Spleen (tissue), 7 donors: ENCODE measurements at regions not wholly inside any gene's neighbourhood (a gene's known extent, or its start where the extent isn't known, plus 50 kb on each side); places are given as distances from the start of the nearest gene placed in this dataset.

ENCODE experiments used
- POLR2A ChIP-seq, 3 donors: fragments of 450-650 bp; IDR thresholded peaks; one replicate each; pipeline ENCODE4 v1.5.1; 2017; ENCODE audit warnings: antibody characterized with exemption in 3 of 3, mild to moderate bottlenecking in 1 of 3
- POLR2AphosphoS5 ChIP-seq, 3 donors: sonication (generic); formaldehyde crosslinking; IDR thresholded peaks; one replicate each; pipeline ENCODE4 v1.5.1; 2017; ENCODE audit warnings: antibody characterized with exemption in 3 of 3
- TF ChIP-seq, protein P1 (sequence below), 11 experiments: fragments of 200-600 bp in 7 of 11; fragments of 450-650 bp in 4 of 11; sonication (generic) in 4 of 11; IDR thresholded peaks in 8 of 11; conservative IDR thresholded peaks in 3 of 11; 1 replicate in 7 of 11; 2 replicates in 4 of 11; pipeline versions ENCODE4 v1.4.0 to v1.8.0; 2016 to 2021; ENCODE audit warnings: antibody characterized with exemption in 11 of 11, inconsistent platforms in 4 of 11, mild to moderate bottlenecking in 1 of 11
- donor health status: DM: no; HTN: no; CAD: no; lungs with moderate emphysema.
- donor health status: DM: no; HTN: no; CAD: no.
- donor health status: DM: no; HTN: no; CAD: no.

DNA sequence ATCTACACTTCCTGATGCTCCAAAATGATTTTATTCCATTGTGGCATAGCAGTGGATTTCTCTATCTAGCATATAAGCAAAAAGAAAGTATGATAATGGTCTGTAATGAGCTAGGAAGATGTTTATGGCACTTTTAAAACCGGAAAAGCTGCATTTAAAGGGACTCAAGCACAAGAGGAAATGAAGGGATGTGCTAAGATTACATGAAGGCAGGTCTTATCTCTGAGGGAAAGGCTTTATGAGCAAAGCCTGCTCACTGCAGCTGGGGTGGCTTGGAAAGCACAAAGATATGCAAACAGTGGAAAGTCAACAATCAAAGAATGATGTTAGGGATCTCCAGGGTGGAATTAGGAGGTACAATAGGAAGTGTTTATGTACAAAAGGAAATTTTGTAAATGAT lies 138.2 kb downstream of the TENT5A start:
- no peak for TF ChIP-seq POLR2A (IDR thresholded peaks at IDR 0.05)
- TF ChIP-seq, protein P1, sequence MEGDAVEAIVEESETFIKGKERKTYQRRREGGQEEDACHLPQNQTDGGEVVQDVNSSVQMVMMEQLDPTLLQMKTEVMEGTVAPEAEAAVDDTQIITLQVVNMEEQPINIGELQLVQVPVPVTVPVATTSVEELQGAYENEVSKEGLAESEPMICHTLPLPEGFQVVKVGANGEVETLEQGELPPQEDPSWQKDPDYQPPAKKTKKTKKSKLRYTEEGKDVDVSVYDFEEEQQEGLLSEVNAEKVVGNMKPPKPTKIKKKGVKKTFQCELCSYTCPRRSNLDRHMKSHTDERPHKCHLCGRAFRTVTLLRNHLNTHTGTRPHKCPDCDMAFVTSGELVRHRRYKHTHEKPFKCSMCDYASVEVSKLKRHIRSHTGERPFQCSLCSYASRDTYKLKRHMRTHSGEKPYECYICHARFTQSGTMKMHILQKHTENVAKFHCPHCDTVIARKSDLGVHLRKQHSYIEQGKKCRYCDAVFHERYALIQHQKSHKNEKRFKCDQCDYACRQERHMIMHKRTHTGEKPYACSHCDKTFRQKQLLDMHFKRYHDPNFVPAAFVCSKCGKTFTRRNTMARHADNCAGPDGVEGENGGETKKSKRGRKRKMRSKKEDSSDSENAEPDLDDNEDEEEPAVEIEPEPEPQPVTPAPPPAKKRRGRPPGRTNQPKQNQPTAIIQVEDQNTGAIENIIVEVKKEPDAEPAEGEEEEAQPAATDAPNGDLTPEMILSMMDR (IDR thresholded peaks at IDR 0.05 in 8 of 11, conservative IDR thresholded peaks at IDR 0.05 in 3 of 11), result no peak
- no peak for TF ChIP-seq POLR2AphosphoS5 (IDR thresholded peaks at IDR 0.05)
